OCI-LY7 (cell line): ENCODE measurements at regions not wholly inside any gene's neighbourhood (a gene's known extent, or its start where the extent isn't known, plus 50 kb on each side); places are given as distances from the start of the nearest gene placed in this dataset.

Source experiments
- CTCF ChIP-seq: fragments of 200-600 bp; sonication (generic); conservative IDR thresholded peaks from 2 replicates; pipeline ENCODE4 v1.5.1; 2014; ENCODE audit warnings: mild to moderate bottlenecking, antibody characterized with exemption, low read length, moderate library complexity, mixed read lengths
- EZH2phosphoT487 ChIP-seq: fragments of 200-600 bp; sonication (generic); IDR thresholded peaks from 2 replicates; pipeline ENCODE4 v1.6.1; 2018; ENCODE audit warnings: low read depth, borderline replicate concordance, mild to moderate bottlenecking, mixed run types, antibody characterized with exemption, low read length, moderate library complexity, mixed read lengths

- no peak for TF ChIP-seq CTCF
- TF ChIP-seq EZH2phosphoT487 = no peak
Measured at GRCh38 chr11:69563306-69563705, 77.7 kb upstream of the CCND1 start.
